GM12891 (cell line): ENCODE measurements at regions not wholly inside any gene's neighbourhood (a gene's known extent, or its start where the extent isn't known, plus 50 kb on each side); places are given as distances from the start of the nearest gene placed in this dataset.

Experiments used
- PAX5 ChIP-seq: IDR thresholded peaks from 2 replicates; pipeline ENCODE4 v1.6.1; 2011; ENCODE audit warnings: low read length, moderate library complexity, mild to moderate bottlenecking; ENCODE audit not compliant: insufficient read depth, severe bottlenecking
- POLR2A ChIP-seq: IDR thresholded peaks from 2 replicates; pipeline ENCODE4 v1.6.1; 2011; ENCODE audit warnings: low read depth, low read length, control low read depth
- POLR2AphosphoS5 ChIP-seq: IDR thresholded peaks from 2 replicates; pipeline ENCODE4 v1.6.1; 2011; ENCODE audit warnings: low read depth, low read length, control low read depth
- SPI1 ChIP-seq: IDR thresholded peaks from 2 replicates; pipeline ENCODE4 v1.6.1; 2011; ENCODE audit warnings: low read depth, low read length, control low read depth

- TF ChIP-seq SPI1 (no peak), POLR2A (no peak), POLR2AphosphoS5 (no peak), PAX5 (no peak)
These were observed 549.1 kb downstream of the MTRR start for GRCh38 chr5:8418049-8418426.
